ENCODE measurements at regions not wholly inside any gene's neighbourhood (a gene's known extent, or its start where the extent isn't known, plus 50 kb on each side); places are given as distances from the start of the nearest gene placed in this dataset.
"Not testable (repeated sequence)": the region's sequence is repeated elsewhere in the genome, so short reads cannot be mapped to it uniquely, and the experiment has no call there.

GRCh38 chr2:31660812-31661335, 80.1 kb upstream of the SRD5A2 start:
- DNase-seq (ENCODE audit: low spot score): no peak

- no peak for DNase-seq (ENCODE audit: low spot score)
Measured at GRCh38 chr2:31660165-31660564, 79.4 kb upstream of the SRD5A2 start.

- no peak for DNase-seq (ENCODE audit: low spot score)
Measured at GRCh38 chr2:31654241-31654640, 73.5 kb upstream of the SRD5A2 start.

GRCh38 chr2:31651736-31652135, 71.0 kb upstream of the SRD5A2 start:
- DNase-seq (ENCODE audit: low spot score): no peak

GRCh38 chr2:31651267-31651666, 70.5 kb upstream of the SRD5A2 start:
- no peak for DNase-seq (ENCODE audit: low spot score)

- DNase-seq (ENCODE audit: low spot score): no peak
Measured at GRCh38 chr2:31644551-31644950, 63.8 kb upstream of the SRD5A2 start.

- DNase-seq (ENCODE audit: low spot score): no peak
Measured at GRCh38 chr2:31642707-31643106, 62.0 kb upstream of the SRD5A2 start.

GRCh38 chr2:31632201-31632600, 51.5 kb upstream of the SRD5A2 start:
- DNase-seq (ENCODE audit: low spot score): not testable (repeated sequence)

Measured in CD4-positive, alpha-beta T cell treated with Interleukin-6 at 100 ng/mL for 8 hours (primary cell).